Activated CD8-positive, alpha-beta memory T cell treated with anti-CD3 and anti-CD28 coated beads, Interleukin-2, amount 10 ng/mL, durations not matched to agents 7 days and 5 days (primary cell): ENCODE measurements at regions not wholly inside any gene's neighbourhood (a gene's known extent, or its start where the extent isn't known, plus 50 kb on each side); places are given as distances from the start of the nearest gene placed in this dataset.

ENCODE experiments used
- ATAC-seq: fragments of 150-1000 bp; cut with Tn5 transposase; one replicate; pipeline ENCODE4 v1.10.0; 2021; ENCODE audit warnings: moderate library complexity
- CTCF ChIA-PET: fragments of 350-600 bp; sonication (Branson Sonifier 250); formaldehyde crosslinking; loops from one replicate; lab custom pipeline; 2021; ENCODE audit warnings: antibody characterized with exemption; lab: Charles Lee
- DNase-seq: peaks from one replicate; pipeline ENCODE4 v3.0.0-alpha.2; 2020
- H3K27ac Mint-ChIP-seq: one replicate; pipeline ENCODE4 v1.8.0; 2021; ENCODE audit warnings: mild to moderate bottlenecking, mixed read lengths
- H3K27me3 Mint-ChIP-seq: one replicate; pipeline ENCODE4 v1.8.0; 2021; ENCODE audit warnings: mixed read lengths
- H3K36me3 Mint-ChIP-seq: one replicate; pipeline ENCODE4 v1.8.0; 2021; ENCODE audit warnings: mild to moderate bottlenecking, mixed read lengths
- H3K4me1 Mint-ChIP-seq: one replicate; pipeline ENCODE4 v1.8.0; 2021; ENCODE audit warnings: mixed read lengths
- H3K4me3 Mint-ChIP-seq: one replicate; pipeline ENCODE4 v1.8.0; 2021; ENCODE audit warnings: mild to moderate bottlenecking, moderate library complexity, mixed read lengths
- H3K9me3 Mint-ChIP-seq: one replicate; pipeline ENCODE4 v1.8.0; 2022; ENCODE audit warnings: low read depth, mixed read lengths

DNA sequence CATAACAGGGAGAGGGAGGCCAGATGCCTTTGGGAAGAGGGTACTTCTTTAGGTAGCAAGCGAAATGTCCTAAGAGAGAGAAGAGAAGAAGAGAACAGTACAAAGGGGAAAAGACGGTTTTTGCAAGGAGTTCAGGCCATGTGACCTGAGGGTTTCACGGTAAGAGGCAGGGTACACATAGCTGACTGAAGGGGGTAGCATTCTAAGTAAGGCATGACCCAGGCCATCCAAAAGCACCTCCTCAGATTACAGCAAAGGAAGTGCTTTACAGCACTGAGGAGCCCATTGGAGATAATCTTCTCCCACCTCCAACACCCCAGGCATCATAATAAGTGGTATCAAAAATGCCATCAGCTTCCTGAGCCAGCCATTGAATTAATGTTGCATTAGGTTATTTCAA lies 258.2 kb upstream of the NPY start:
- Mint-ChIP-seq H3K4me3 (no peak overlapping the region), H3K9me3 (no peaks in the 10 kb centered on the region), H3K36me3 (no peaks in the 10 kb centered on the region), H3K27me3 (no peaks in the 10 kb centered on the region), H3K27ac (no peak overlapping the region), H3K4me1 (no peaks in the 10 kb centered on the region)
- no peak for ATAC-seq
- no peak for DNase-seq
- CTCF ChIA-PET, result no interaction called here

DNA sequence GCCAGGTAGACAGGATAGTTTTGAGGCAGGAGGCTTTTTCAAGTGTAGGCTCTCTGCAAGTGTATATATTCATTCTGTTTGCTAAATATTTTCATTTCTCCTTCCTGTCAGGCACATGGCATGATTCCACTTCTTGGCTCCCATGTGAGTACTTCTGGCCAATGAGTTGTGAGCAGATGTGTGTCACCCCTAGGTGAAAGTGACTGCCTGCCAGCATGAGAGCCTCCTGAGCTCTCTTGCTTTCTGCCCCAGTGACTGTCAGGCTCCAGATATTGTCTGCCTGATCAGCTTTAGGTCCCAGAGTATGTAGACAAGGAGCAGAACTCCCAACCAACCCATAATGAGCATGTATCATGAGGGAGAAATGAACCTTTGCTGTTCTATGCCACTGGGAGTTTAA lies 257.6 kb upstream of the NPY start:
- no peak for DNase-seq
- CTCF ChIA-PET, result no interaction called here
- Mint-ChIP-seq H3K36me3 (no peaks in the 10 kb centered on the region), H3K4me3 (no peak overlapping the region), H3K9me3 (no peaks in the 10 kb centered on the region), H3K27ac (no peak overlapping the region), H3K27me3 (no peaks in the 10 kb centered on the region), H3K4me1 (no peaks in the 10 kb centered on the region)
- ATAC-seq, result no peak

DNA sequence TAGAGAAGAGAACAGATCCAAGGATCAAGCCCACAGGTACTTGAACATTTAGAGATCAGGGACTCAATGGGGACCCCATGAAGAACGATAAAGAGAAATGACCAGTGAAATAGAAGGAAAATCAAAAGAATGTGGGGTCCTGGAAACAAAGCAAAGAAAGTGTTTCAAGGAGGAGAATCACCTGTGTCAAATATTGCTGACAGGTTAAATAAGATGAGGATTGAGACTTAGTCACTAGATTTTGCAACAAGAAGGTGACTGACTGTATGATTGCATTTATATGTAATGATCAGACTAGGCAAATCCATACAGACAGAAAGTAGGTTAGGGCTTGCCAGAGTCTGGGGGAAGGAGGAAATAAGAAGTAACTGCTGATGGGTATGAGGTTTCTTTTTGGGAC lies 254.9 kb upstream of the NPY start:
- no peaks in the 10 kb centered on the region for H3K27me3 Mint-ChIP-seq
- CTCF ChIA-PET, result no interaction called here
- H3K4me3 Mint-ChIP-seq, result no peak overlapping the region
- H3K4me1 Mint-ChIP-seq, result no peaks in the 10 kb centered on the region
- no peaks in the 10 kb centered on the region for H3K9me3 Mint-ChIP-seq
- DNase-seq (no peak), ATAC-seq (no peak)
- no peaks in the 10 kb centered on the region for H3K36me3 Mint-ChIP-seq
- no peak overlapping the region for H3K27ac Mint-ChIP-seq

DNA sequence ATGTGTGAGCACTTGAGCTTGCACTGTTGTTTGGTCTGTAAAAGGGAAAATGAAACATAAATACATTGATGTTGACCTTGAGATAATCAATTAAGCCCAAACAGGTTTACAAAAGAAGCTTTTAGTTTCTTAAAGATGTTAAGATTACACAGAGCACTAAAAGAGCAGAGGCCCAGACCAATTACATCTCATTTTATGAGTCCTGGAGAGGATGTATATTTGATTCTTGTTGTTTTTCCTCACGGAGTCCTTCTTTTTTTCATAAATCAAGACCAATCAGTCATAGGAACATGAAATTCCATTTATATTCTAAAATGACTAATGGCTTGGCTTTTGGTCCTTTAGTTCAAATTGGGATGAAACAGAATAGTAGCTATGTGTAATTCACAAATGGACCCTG lies 249.7 kb upstream of the NPY start:
- Mint-ChIP-seq H3K36me3 (no peaks in the 10 kb centered on the region), H3K4me1 (peaks cover 6% of the 10 kb centered on the region), H3K9me3 (no peaks in the 10 kb centered on the region), H3K27ac (no peak overlapping the region), H3K4me3 (no peak overlapping the region), H3K27me3 (no peaks in the 10 kb centered on the region)
- ATAC-seq, result no peak
- CTCF ChIA-PET, result no interaction called here
- no peak for DNase-seq

DNA sequence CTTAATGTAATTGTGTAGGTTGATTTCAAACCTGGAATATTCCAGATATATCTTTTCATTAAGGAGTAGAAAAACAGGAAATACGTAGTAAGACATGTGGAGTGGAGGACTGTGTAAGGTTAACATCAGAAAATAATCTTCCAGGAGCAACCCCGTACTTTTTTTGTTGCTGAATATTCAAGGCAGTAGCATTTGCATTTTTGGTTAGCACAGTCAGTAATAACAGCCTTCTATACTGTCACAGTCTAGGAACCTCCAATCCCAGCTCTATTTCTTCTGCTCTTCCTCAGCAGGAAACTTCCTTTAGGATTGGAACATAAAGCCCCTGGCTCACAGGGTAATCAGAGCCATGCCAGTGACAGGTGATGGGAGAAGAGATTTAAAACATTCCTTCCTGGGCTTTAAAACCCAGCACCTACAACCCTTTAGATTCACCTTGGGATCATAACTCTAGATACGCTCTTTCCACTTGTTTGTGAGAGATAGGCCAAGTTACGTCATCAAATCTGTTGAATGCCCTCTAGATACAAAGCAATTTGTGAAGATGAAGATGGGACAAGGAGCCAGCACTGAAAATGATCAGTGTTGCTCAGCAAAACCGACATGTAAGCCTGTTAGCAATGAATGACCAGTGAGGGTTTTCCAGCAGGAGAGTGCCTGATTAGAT lies 248.5 kb upstream of the NPY start:
- no peak for ATAC-seq
- H3K27ac Mint-ChIP-seq, result no peak overlapping the region
- DNase-seq, result no peak
- no peak overlapping the region for H3K4me3 Mint-ChIP-seq
- H3K27me3 Mint-ChIP-seq, result no peaks in the 10 kb centered on the region
- no peaks in the 10 kb centered on the region for H3K36me3 Mint-ChIP-seq
- no peaks in the 10 kb centered on the region for H3K9me3 Mint-ChIP-seq
- CTCF ChIA-PET, result no interaction called here
- peaks cover 6% of the 10 kb centered on the region for H3K4me1 Mint-ChIP-seq

DNA sequence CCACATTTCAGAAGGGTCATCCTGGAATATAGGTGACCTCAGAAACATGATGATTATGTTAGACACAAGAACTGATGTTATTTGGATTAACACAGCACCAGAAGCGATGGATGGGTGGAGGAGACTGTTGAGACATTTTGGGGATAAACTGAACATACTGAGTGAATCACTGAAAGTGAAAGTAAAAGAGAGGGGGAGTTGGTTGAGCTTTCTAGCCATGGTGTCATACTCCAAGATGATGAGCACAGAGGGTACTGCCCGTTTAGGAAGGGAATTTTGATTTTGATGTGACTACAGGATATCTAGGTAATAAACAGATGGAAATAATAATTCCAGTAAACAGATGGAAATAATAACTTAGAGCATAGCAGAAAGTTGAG lies 248.0 kb upstream of the NPY start:
- DNase-seq (no peak), ATAC-seq (no peak)
- no peak overlapping the region for H3K4me3 Mint-ChIP-seq
- no peaks in the 10 kb centered on the region for H3K36me3 Mint-ChIP-seq
- H3K9me3 Mint-ChIP-seq, result no peaks in the 10 kb centered on the region
- peaks cover 6% of the 10 kb centered on the region for H3K4me1 Mint-ChIP-seq
- CTCF ChIA-PET, result no interaction called here
- H3K27me3 Mint-ChIP-seq, result no peaks in the 10 kb centered on the region
- H3K27ac Mint-ChIP-seq, result no peak overlapping the region

DNA sequence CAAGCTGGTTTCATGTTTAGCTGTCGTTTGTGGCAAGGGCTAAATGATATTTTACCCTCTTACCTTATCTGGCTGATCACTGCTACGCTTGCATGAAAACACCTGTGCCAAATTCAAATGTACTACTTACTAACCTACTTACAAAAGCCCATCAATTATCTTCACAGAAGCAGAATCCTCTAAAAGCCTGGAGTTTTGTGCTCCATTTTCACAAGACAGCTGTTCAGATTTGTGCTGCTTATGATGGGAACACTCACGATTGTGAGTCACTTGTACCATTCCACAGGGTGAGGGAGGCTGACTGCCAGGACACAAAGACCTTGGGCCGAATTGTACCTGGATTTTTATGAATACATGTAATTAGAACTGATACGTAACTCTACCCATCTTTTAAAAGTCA lies 245.0 kb upstream of the NPY start:
- Mint-ChIP-seq H3K4me1 (peaks cover 6% of the 10 kb centered on the region), H3K27me3 (no peaks in the 10 kb centered on the region), H3K36me3 (no peaks in the 10 kb centered on the region), H3K9me3 (no peaks in the 10 kb centered on the region), H3K27ac (no peak overlapping the region), H3K4me3 (no peak overlapping the region)
- CTCF ChIA-PET, result no interaction called here
- ATAC-seq, result no peak
- no peak for DNase-seq

DNA sequence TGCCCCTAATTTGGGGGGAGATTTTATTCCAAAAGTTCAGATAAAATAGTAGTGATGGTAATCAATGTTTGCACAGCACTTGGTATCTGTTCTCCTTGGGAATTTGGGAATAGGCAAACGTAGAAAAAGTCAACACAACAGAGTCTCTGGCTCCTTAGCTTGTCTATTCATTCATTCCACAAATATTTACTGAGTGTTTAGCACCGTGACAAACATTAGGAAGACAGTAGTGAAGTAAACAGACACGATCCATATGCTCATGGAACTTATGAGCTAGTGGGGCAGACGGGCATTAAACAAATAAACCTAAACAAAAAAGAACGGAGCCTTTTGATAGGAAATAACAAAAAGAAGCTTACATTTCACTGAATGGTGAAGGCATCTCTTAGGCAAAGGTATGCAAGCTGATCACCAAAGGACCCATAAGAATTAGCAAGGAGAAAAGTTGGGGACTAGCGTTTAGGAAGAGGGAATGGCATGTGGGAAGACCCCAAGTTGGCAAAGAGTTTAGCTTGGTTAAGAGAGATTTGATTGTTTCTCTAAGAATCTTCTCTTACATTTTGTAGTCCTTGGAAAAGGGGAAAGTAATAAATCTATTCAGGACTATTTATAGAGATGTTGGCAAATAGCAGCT lies 243.9 kb upstream of the NPY start:
- Mint-ChIP-seq H3K4me1 (peaks cover 6% of the 10 kb centered on the region), H3K9me3 (no peaks in the 10 kb centered on the region), H3K27me3 (no peaks in the 10 kb centered on the region), H3K4me3 (no peak overlapping the region), H3K36me3 (no peaks in the 10 kb centered on the region), H3K27ac (no peak overlapping the region)
- no peak for ATAC-seq
- no peak for DNase-seq
- CTCF ChIA-PET, result interaction anchor here (0.9 kb wide), 1 partner anchor 10 kb away, joined by 3 read pairs; no protein-coding TSS in a partner anchor

DNA sequence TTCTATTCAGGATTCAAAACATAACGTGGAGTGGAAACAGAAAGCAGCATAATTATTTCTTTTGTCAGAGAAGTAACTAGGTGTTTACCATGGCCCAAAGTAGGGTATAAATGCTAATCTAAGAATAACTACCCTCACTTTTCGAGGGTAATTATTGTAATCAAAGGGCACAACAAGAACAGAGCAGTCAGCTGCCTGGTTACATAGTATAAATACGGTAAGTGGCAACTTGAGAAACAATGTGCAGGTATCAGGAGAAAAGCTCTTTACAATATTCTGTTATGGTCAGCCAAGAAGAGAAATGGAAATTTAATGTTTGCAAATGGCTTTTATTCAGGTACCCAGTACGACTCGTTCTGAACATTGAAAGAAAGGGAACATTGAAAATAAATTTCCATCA lies 242.0 kb upstream of the NPY start:
- no peak for ATAC-seq
- Mint-ChIP-seq H3K4me3 (no peak overlapping the region), H3K9me3 (no peaks in the 10 kb centered on the region), H3K36me3 (no peaks in the 10 kb centered on the region), H3K4me1 (no peaks in the 10 kb centered on the region), H3K27ac (no peak overlapping the region), H3K27me3 (peaks cover 2% of the 10 kb centered on the region)
- CTCF ChIA-PET, result no interaction called here
- no peak for DNase-seq

DNA sequence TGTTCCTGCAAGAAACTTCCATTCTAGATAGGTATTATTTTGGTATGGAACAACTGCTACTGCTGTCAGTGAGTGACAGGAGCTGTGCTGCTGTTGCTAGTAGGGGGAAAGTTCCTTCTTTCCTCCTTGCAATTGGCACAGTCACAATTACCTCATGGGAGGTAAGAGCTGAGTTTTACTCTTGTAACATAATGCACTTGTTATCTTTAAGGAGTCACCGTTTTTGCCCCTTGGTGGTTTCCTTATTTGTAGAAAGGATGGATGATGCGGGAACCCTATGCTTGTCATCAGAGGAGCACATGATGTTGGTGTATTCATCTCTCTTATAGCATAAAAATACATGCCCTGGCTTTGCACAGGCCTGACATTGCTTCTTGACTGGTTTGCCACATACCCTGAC lies 234.7 kb upstream of the NPY start:
- no peak for ATAC-seq
- Mint-ChIP-seq H3K4me3 (no peak overlapping the region), H3K27ac (no peak overlapping the region), H3K27me3 (peaks cover 29% of the 10 kb centered on the region), H3K9me3 (no peaks in the 10 kb centered on the region), H3K4me1 (peaks cover 10% of the 10 kb centered on the region), H3K36me3 (no peaks in the 10 kb centered on the region)
- CTCF ChIA-PET, result interaction anchor here (1.1 kb wide), 1 partner anchor 9 kb away, joined by 3 read pairs; no protein-coding TSS in a partner anchor
- DNase-seq, result no peak

DNA sequence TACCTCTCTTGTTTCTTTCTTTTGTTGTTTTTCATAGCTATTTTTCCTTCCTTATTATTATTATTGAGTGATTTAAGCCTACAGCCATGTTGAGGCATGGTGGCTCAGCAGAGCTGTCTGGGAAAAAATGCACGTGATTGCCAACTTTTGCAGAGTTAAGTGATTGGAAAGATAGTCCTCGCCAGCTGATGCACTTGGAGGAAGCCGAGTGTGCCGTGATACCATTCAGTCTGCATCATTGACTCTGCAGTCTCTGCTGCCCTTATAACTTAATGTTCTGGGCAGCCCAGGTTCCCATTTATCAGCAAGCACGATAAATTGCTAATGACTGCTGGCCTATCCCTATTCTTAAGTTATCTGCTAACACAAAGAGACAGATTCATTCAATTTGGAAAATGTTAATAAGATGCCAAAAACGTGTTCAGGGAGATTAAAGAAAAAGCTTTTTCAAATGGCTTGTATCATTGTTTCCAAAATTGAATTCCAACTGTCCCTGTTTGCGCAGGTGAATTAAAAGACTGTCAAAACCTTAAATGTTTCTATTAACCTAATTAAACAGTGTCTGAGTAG lies 232.9 kb upstream of the NPY start:
- Mint-ChIP-seq H3K27me3 (peaks cover 38% of the 10 kb centered on the region), H3K27ac (no peak overlapping the region), H3K36me3 (no peaks in the 10 kb centered on the region), H3K9me3 (no peaks in the 10 kb centered on the region), H3K4me1 (peaks cover 10% of the 10 kb centered on the region), H3K4me3 (no peak overlapping the region)
- ATAC-seq (no peak), DNase-seq (no peak)
- CTCF ChIA-PET, result no interaction called here

DNA sequence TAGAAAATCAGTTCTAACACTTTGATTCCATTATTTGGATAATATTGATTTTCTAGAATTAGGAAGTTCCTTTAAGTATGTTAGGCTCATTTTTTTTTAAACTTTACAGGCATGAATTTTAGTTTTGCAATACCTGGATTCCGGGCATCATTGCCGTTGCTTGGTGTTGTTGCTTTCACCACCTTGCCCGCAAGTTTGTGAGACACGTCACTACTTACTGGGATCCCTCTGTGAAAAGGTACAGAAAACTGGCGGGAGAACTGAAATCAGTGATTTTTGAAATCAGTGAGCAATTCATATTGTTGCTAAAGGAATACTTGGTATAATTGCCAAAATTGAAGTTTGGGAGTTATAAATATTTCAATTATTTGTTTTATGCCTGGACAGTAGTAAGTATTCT lies 232.3 kb upstream of the NPY start:
- CTCF ChIA-PET, result no interaction called here
- no peaks in the 10 kb centered on the region for H3K9me3 Mint-ChIP-seq

DNA sequence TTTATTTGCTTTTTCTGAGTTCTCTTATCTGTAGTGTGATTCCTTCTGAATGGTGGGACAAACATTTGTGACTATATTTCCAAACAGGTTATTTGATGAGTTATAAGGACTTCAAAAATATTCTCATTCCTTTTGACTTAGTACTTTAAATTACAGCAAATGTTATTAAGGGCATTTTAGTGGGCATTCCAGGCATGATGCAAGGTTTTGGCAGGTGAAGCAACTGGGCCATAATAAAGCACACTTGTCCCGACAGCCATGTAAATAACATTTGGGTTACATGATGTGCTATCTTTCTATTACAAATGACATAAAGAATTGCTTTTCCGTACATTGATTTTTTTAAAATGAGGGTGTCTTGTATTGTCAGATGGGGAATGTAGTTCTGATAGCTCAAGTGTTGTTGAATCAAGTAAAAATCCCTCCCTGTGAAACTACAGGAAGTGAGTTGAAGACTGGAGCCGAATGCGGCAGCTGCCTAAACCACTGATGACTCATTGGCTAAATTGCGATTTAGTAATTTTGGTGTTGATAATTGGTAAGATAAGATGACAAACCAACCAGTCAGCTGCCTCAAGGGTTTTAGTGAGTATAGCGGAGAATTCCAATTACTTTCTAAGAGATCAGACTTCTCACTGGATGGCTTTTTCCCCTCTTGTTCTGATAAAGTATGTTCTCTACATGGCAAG lies 231.3 kb upstream of the NPY start:
- peaks cover 35% of the 10 kb centered on the region for H3K27me3 Mint-ChIP-seq
- no peak overlapping the region for H3K27ac Mint-ChIP-seq
- no peak overlapping the region for H3K4me3 Mint-ChIP-seq
- H3K36me3 Mint-ChIP-seq, result no peaks in the 10 kb centered on the region
- H3K4me1 Mint-ChIP-seq, result peaks cover 10% of the 10 kb centered on the region
- no peaks in the 10 kb centered on the region for H3K9me3 Mint-ChIP-seq
- ATAC-seq (no peak), DNase-seq (no peak)
- CTCF ChIA-PET, result no interaction called here

More for the DNA sequence above, 232.3 kb upstream of the NPY start:
- H3K4me1 Mint-ChIP-seq, result peaks cover 10% of the 10 kb centered on the region
- H3K27me3 Mint-ChIP-seq, result peaks cover 36% of the 10 kb centered on the region
- H3K36me3 Mint-ChIP-seq, result no peaks in the 10 kb centered on the region
- no peak overlapping the region for H3K27ac Mint-ChIP-seq
- DNase-seq, result no peak
- H3K4me3 Mint-ChIP-seq, result no peak overlapping the region
- ATAC-seq, result no peak

DNA sequence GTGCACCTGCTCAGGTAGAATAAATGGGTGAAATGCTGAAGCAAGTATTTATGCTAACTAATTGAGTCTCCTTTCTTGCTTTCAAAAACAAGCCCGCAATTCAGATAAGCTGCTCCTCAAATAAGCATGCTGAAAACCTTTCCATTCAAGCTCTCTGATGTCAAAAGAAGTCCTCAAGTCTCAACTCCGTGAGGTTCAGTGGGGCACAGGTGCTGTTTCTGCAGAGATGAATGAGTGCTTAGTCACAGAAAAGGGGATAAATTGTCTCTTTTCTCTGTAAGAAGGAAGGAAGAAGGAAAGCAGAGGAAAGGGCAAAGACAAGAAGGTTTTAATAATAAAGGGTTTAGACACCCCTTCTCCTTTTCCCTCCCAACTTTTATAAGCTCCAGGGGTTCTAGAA lies 229.8 kb upstream of the NPY start:
- Mint-ChIP-seq H3K9me3 (no peaks in the 10 kb centered on the region), H3K27me3 (peaks cover 35% of the 10 kb centered on the region), H3K4me3 (no peak overlapping the region), H3K36me3 (no peaks in the 10 kb centered on the region), H3K27ac (no peak overlapping the region), H3K4me1 (peaks cover 10% of the 10 kb centered on the region)
- no peak for DNase-seq
- CTCF ChIA-PET, result no interaction called here
- no peak for ATAC-seq
